ENCODE measurements at regions not wholly inside any gene's neighbourhood (a gene's known extent, or its start where the extent isn't known, plus 50 kb on each side); places are given as distances from the start of the nearest gene placed in this dataset.
"Not testable (repeated sequence)": the region's sequence is repeated elsewhere in the genome, so short reads cannot be mapped to it uniquely, and the experiment has no call there.

DNA sequence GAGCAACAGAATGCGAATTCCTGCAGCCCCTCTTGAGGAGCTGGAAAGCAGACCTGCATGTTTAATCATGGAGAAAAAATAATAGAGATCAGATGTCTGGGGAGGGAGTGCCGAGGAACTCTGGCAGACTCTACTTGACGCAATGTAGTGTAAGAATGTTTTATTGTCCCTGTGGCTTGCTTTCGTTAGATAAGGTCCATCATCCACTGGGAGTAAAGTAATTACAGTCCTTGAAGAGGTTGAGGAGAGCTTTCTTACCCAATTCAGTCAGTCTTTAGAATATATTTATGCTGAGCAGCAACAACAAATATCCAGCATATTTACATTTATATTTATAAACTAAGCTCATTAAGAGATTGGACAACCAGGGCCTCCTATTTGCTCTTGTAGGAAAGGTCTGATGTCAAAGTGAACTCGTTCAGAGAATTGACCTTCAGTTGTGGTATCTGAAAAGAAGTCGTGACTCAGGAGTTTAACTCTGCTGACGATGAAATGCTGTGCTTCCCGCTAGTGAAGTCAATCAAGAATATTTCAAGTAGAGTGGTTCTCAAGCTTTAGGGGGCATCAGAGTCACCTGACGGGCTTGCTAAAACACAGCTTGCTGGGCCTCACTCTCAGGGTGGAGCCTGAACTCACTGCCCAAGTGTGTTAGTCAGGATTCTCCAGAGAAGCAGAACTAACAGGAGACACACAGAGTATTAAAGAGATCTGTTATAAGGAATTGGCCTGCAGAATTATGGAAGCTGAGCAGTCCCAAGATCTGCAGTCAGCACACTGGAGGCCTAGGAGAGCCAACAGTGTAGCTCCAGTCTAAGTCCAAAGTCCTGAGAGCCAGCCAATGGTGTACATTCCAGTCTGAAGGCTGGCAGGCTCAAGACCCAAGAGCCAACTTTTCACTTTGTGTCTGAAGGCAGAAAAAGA lies 139.3 kb upstream of the LMNTD1 start:
- TF ChIP-seq GATA1 (IDR thresholded peaks at IDR 0.05; ENCODE audit: low read depth, low read length) (no peak), POLR2A (IDR thresholded peaks at IDR 0.05; ENCODE audit: low read length) (no peak)
- no peak for DNase-seq

GRCh38 chr12:25694072-25694471 lies 141.0 kb upstream of the LMNTD1 start:
- TF ChIP-seq GATA1 (IDR thresholded peaks at IDR 0.05; ENCODE audit: low read depth, low read length) (no peak), POLR2A (IDR thresholded peaks at IDR 0.05; ENCODE audit: low read length) (no peak)
- DNase-seq: no peak

- DNase-seq: no peak
- TF ChIP-seq GATA1 (IDR thresholded peaks at IDR 0.05; ENCODE audit: low read depth, low read length) (no peak), POLR2A (IDR thresholded peaks at IDR 0.05; ENCODE audit: low read length) (no peak)
Observed at GRCh38 chr12:25695574-25695973, 142.5 kb upstream of the LMNTD1 start.

- TF ChIP-seq POLR2A (IDR thresholded peaks at IDR 0.05; ENCODE audit: low read length): no peak
- TF ChIP-seq GATA1 (IDR thresholded peaks at IDR 0.05; ENCODE audit: low read depth, low read length): no peak
- DNase-seq: no peak
Observed at GRCh38 chr12:25698772-25699171, 145.7 kb upstream of the LMNTD1 start.

- no peak for DNase-seq
- TF ChIP-seq GATA1 (IDR thresholded peaks at IDR 0.05; ENCODE audit: low read depth, low read length): no peak
- TF ChIP-seq POLR2A (IDR thresholded peaks at IDR 0.05; ENCODE audit: low read length): no peak
Observed at GRCh38 chr12:25699454-25699853, 146.4 kb upstream of the LMNTD1 start.

GRCh38 chr12:25701290-25701689 lies 148.2 kb upstream of the LMNTD1 start:
- TF ChIP-seq GATA1 (IDR thresholded peaks at IDR 0.05; ENCODE audit: low read depth, low read length): no peak
- no peak for TF ChIP-seq POLR2A (IDR thresholded peaks at IDR 0.05; ENCODE audit: low read length)
- no peak for DNase-seq

GRCh38 chr12:25702553-25702952 lies 149.5 kb upstream of the LMNTD1 start:
- TF ChIP-seq GATA1 (IDR thresholded peaks at IDR 0.05; ENCODE audit: low read depth, low read length) (no peak), POLR2A (IDR thresholded peaks at IDR 0.05; ENCODE audit: low read length) (no peak)
- no peak for DNase-seq

- TF ChIP-seq GATA1 (IDR thresholded peaks at IDR 0.05; ENCODE audit: low read depth, low read length): no peak
- DNase-seq: no peak
Observed at GRCh38 chr12:25705261-25705660, 152.2 kb upstream of the LMNTD1 start.

DNA sequence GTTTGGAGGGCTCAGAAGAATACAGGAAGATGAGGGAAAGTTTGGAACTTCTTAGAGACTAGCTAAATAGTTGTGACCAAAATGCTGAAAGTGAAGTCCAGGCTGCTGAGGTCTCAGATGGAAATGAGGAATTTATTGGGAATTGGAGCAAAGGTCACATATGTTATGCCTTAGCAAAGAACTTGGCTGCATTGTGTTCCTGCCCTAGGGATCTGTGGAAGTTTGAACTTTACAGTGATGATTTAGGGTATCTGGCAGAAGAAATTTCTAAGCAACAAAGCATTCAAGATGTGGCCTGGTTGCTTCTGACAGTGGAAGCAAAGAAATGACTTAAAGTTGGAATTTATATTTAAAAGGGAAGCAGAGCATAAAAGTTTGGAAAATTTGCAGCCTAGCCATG lies 153.6 kb upstream of the LMNTD1 start:
- not testable (repeated sequence) for DNase-seq

DNA sequence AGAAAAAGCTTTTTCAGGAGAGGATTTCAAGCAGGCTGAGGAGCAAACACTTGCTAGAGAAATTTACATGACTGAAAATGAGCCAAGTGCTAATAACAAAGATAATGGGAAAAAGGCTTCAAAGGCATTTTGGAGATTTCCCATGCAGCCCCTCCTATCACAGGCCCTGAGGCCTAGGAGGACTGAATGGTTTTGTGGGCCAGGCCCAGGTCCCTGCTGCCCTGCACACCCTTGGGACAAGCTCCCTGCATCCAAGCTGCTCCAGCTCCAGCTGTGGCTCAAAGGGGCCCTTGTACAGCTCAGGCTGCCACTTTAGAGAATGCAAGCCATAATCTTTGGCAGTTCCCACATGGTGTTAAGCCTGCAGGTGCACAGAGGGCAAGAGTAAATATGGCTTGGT lies 154.0 kb upstream of the LMNTD1 start:
- TF ChIP-seq GATA1 (IDR thresholded peaks at IDR 0.05; ENCODE audit: low read depth, low read length): no peak

DNA sequence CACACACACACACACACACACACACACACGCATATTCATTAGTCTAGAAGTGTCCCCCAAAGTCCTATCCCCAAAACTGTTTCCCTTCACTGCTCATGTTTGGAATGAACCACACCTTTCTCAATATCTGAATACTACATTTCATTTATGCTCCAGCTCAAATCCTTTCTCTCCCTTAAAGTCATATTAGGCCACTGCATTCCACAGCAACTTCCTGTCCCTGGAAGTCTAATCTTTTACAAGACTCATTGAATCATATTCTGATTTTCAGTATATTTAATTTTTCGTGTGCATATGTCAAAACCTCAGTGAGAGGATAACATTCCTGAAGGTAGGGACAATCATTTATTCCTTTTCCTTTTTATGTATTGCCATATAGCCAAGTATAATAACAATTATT lies 155.6 kb upstream of the LMNTD1 start:
- DNase-seq: no peak
- no peak for TF ChIP-seq GATA1 (IDR thresholded peaks at IDR 0.05; ENCODE audit: low read depth, low read length)
- TF ChIP-seq POLR2A (IDR thresholded peaks at IDR 0.05; ENCODE audit: low read length): no peak

More for the DNA sequence above, 154.0 kb upstream of the LMNTD1 start:
- no peak for DNase-seq

DNA sequence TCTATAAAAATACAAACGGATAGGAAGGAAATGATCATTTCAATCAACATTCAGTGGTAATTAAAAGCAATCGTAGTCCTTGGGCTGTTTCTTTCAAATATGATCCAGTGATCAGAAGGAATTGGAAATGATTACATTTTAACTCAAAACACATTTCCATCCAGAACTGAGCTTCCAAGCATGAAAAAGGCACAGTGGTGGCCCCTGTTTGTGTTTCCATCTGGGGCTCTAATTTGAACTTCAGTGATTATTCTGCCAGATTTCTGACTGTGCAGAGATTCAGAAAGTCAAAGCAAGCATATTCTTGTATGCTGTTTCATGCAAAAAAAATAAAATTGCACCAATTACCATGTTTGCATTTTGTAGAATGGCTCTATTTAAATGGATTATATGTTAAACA lies 157.0 kb upstream of the LMNTD1 start:
- TF ChIP-seq POLR2A (IDR thresholded peaks at IDR 0.05; ENCODE audit: low read length): no peak
- TF ChIP-seq GATA1 (IDR thresholded peaks at IDR 0.05; ENCODE audit: low read depth, low read length): no peak
- no peak for DNase-seq

DNA sequence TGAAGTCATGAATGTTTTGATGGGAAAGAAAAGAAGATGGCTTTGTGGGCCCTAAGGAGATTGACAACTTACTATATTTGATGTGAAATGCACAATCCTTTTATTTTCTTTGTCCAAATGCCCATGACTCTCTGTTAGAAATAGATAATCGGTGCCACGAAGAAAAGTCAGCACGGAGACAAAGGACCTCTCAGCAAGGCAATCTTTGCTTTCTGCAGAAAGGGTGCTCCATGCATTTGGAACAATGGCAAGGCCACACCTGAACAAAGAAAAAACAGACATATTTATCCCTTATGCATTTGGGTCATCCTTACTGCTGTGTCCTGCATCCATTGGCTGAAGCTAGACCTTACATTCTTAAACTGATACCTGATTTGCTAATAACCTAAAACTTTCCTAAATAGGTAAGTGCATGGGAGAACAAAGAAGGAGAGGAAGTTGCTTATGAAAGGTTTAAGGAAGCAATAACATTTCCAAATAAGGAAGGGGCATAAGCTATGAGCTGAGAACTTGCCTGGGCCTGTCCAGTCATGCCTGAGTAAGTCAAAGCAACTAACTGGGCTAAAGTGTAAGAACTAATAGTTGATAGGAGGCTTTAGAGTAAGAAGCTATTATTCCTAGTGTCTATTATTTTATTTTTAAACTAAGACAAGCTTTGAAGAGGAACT lies 158.0 kb upstream of the LMNTD1 start:
- DNase-seq: not testable (repeated sequence)

DNA sequence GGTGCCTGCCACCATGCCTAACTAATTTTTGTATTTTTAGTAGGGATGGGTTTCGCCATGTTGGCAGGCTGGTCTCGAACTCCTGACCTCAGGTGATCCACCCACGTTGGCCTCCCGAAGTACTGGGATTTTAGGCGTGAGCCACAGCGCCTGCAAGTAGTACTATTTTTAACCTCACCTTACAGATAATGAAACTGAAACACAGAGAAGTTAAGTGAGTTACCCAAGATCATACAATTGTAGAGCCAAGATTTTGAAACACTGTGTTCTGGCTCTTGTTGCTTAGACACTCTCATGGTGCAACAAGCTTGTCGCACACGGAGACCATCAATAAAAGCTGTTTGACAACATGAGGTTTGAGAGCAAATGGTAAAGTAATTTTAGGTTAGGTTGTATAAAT lies 159.1 kb upstream of the LMNTD1 start:
- no peak for TF ChIP-seq GATA1 (IDR thresholded peaks at IDR 0.05; ENCODE audit: low read depth, low read length)
- DNase-seq: no peak

DNA sequence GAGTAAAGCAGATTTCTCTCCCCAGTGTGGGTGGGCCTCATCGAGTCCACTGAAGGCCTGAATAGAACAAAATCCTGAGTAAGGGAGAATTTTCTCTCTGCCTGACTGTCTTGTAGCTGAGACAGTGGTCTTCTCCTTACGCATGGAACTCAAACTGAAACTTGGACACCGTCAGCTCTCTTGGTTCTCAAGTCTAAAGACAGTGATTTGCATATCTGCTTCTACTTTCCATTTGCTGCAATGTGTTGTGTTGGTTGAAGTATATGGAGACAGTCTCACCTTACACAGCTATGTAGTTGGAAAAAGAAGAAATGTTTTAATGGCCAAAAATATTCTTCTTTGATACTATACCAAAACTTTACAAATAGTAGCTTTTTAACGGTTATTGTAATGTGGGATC lies 160.2 kb upstream of the LMNTD1 start:
- no peak for TF ChIP-seq GATA1 (IDR thresholded peaks at IDR 0.05; ENCODE audit: low read depth, low read length)
- no peak for TF ChIP-seq POLR2A (IDR thresholded peaks at IDR 0.05; ENCODE audit: low read length)
- no peak for DNase-seq

Measured in erythroblast (primary cell).